SK-N-MC (cell line): ENCODE measurements at regions not wholly inside any gene's neighbourhood (a gene's known extent, or its start where the extent isn't known, plus 50 kb on each side); places are given as distances from the start of the nearest gene placed in this dataset.

ENCODE experiments used
- EZH2 ChIP-seq: fragments of 200-600 bp; sonication (generic); IDR thresholded peaks from one replicate; pipeline ENCODE4 v1.6.1; 2017; ENCODE audit warnings: antibody characterized with exemption
- FOXP2 ChIP-seq: optimal IDR thresholded peaks from 2 replicates; pipeline ENCODE3; 2011; ENCODE audit warnings: mild to moderate bottlenecking, moderate library complexity; ENCODE audit not compliant: insufficient read depth; ENCODE audit errors: extremely low read length, control extremely low read depth
- POLR2AphosphoS5 ChIP-seq: IDR thresholded peaks from 2 replicates; pipeline ENCODE4 v1.6.1; 2012; ENCODE audit warnings: mild to moderate bottlenecking, low read depth, low read length, borderline replicate concordance

- no peak for TF ChIP-seq EZH2
- no peak for TF ChIP-seq POLR2AphosphoS5
- TF ChIP-seq FOXP2, result no peak
These were observed 386.9 kb downstream of the PDCD6IP start for GRCh38 chr3:34185301-34185700.
